ENCODE measurements at regions not wholly inside any gene's neighbourhood (a gene's known extent, or its start where the extent isn't known, plus 50 kb on each side); places are given as distances from the start of the nearest gene placed in this dataset.

DNA sequence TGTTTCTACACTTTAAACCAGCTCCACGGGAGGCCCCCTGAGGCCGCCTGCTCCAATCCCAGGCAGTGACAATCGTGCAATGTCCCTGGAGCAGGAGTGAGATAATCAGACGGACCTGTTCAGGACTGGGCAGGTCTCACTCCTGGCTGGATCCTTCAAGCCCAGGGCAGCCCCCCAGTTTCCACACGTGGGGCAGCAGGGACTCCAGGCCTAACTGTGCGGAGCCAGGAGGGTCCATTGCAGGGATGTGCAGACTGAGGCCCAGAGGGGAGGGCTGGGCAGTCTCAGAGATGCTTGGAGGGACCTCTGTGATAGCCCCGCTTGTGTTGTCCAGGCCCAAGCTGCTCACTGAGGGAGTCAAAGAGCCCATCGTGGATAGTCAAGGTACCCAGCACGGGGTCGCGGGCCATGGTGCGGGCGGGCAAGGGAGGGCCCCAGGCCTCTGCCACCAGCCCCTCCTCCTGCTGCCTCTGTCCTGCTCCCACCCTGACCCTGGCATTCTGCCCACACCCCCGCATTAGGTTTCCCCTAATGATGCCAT, 110.5 kb upstream of the KCTD7 start:
- H3K4me3 ChIP-seq: no peak overlapping the region
- ATAC-seq (no peak), DNase-seq (ENCODE audit: low spot score) (no peak)
- no peaks in the 10 kb centered on the region for H3K4me1 Mint-ChIP-seq
- no peak overlapping the region for H3K27ac Mint-ChIP-seq
- H4K20me1 ChIP-seq (replicated peaks; ENCODE audit: insufficient read depth): no peaks in the 10 kb centered on the region
- H3K79me2 ChIP-seq (replicated peaks; ENCODE audit: insufficient read depth): no peaks in the 10 kb centered on the region
- H3K9me3 Mint-ChIP-seq: no peaks in the 10 kb centered on the region
- H3F3A ChIP-seq (replicated peaks; ENCODE audit: low read depth): no peaks in the 10 kb centered on the region
- no peak for TF ChIP-seq ZNF114 (CRISPR knock-in tag; IDR thresholded peaks at IDR 0.05)
- no peak for TF ChIP-seq CREB1 (CRISPR knock-in tag; IDR thresholded peaks at IDR 0.05; ENCODE audit: low read depth)
- no peak for TF ChIP-seq NANOG (IDR thresholded peaks at IDR 0.05; ENCODE audit: borderline replicate concordance)
- no peak for TF ChIP-seq ZNF331 (CRISPR knock-in tag; IDR thresholded peaks at IDR 0.05; ENCODE audit: low read depth)
- TF ChIP-seq, protein P1, sequence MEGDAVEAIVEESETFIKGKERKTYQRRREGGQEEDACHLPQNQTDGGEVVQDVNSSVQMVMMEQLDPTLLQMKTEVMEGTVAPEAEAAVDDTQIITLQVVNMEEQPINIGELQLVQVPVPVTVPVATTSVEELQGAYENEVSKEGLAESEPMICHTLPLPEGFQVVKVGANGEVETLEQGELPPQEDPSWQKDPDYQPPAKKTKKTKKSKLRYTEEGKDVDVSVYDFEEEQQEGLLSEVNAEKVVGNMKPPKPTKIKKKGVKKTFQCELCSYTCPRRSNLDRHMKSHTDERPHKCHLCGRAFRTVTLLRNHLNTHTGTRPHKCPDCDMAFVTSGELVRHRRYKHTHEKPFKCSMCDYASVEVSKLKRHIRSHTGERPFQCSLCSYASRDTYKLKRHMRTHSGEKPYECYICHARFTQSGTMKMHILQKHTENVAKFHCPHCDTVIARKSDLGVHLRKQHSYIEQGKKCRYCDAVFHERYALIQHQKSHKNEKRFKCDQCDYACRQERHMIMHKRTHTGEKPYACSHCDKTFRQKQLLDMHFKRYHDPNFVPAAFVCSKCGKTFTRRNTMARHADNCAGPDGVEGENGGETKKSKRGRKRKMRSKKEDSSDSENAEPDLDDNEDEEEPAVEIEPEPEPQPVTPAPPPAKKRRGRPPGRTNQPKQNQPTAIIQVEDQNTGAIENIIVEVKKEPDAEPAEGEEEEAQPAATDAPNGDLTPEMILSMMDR (conservative IDR thresholded peaks at IDR 0.05; ENCODE audit: low read depth in 2 of 2): no peak
- TF ChIP-seq EZH2phosphoT487 (IDR thresholded peaks at IDR 0.05; ENCODE audit: unreplicated experiment): no peak
- no peak overlapping the region for H2AFZ ChIP-seq
- H3K4me2 ChIP-seq: no peak overlapping the region
- H3K27ac ChIP-seq (ENCODE audit: low read depth): no peak overlapping the region
- H3K27me3 Mint-ChIP-seq (ENCODE audit: insufficient read depth, low read depth, poor library complexity): peaks cover 17% of the 10 kb centered on the region
- H3K4me3 Mint-ChIP-seq: no peak overlapping the region
- H3K4me1 ChIP-seq (ENCODE audit: insufficient read depth): no peaks in the 10 kb centered on the region
- 0 out of 2 replicates have a peak, but pooled peaks cover 2% of the 10 kb centered on the region for H3K27me3 ChIP-seq (ENCODE audit: insufficient read depth)
- H3K36me3 ChIP-seq (ENCODE audit: insufficient read depth): no peaks in the 10 kb centered on the region
- no peaks in the 10 kb centered on the region; the same call in 2 of the 3 replicates for H3K36me3 Mint-ChIP-seq (ENCODE audit: low read depth)
- H3K9me2 ChIP-seq (ENCODE audit: insufficient read depth): no peaks in the 10 kb centered on the region

DNA sequence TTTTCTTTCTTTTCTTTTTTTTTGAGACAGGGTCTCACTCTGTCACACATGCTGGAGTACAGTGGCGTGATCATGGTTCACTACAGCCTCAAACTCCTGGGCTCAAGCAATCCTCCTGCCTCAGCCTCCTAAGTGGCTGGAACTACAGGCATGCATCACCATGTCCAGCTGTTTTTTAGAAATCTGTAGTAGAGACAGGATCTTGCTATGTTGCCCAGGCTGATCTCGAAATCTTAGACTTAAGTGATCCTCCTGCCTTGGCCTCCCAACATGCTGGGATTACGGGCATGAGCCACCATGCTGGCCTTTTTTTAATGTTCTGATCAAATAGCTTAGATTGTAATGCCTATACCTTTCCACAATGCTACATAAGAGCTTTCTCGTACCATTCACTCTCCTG, 107.0 kb upstream of the KCTD7 start:
- H3F3A ChIP-seq (replicated peaks; ENCODE audit: low read depth): no peaks in the 10 kb centered on the region
- Mint-ChIP-seq H3K9me3 (no peaks in the 10 kb centered on the region; the same call in 2 of the 3 replicates), H3K27ac (no peak overlapping the region), H3K27me3 (ENCODE audit: insufficient read depth, low read depth, poor library complexity) (peaks cover 16% of the 10 kb centered on the region), H3K4me3 (no peak overlapping the region), H3K36me3 (ENCODE audit: low read depth) (no peaks in the 10 kb centered on the region; the same call in 2 of the 3 replicates), H3K4me1 (no peaks in the 10 kb centered on the region)
- H3K9me2 ChIP-seq (ENCODE audit: insufficient read depth): no peaks in the 10 kb centered on the region
- DNase-seq (ENCODE audit: low spot score) (no peak), ATAC-seq (no peak)
- H3K27me3 ChIP-seq (ENCODE audit: insufficient read depth): 0 out of 2 replicates have a peak, but pooled peaks cover 2% of the 10 kb centered on the region
- H4K20me1 ChIP-seq (replicated peaks; ENCODE audit: insufficient read depth): no peaks in the 10 kb centered on the region
- H3K4me2 ChIP-seq: no peak overlapping the region
- H2AFZ ChIP-seq: no peak overlapping the region
- H3K4me1 ChIP-seq (ENCODE audit: insufficient read depth): no peaks in the 10 kb centered on the region
- H3K36me3 ChIP-seq (ENCODE audit: insufficient read depth): no peaks in the 10 kb centered on the region
- H3K27ac ChIP-seq (ENCODE audit: low read depth): no peak overlapping the region
- no peaks in the 10 kb centered on the region for H3K79me2 ChIP-seq (replicated peaks; ENCODE audit: insufficient read depth)
- no peak overlapping the region for H3K4me3 ChIP-seq
- TF ChIP-seq ZNF114 (CRISPR knock-in tag; IDR thresholded peaks at IDR 0.05) (no peak), NANOG (IDR thresholded peaks at IDR 0.05; ENCODE audit: borderline replicate concordance) (no peak), JUNB (IDR thresholded peaks at IDR 0.05; ENCODE audit: unreplicated experiment) (no peak), POLR2AphosphoS5 (IDR thresholded peaks at IDR 0.05; ENCODE audit: low read depth) (no peak), CREB1 (CRISPR knock-in tag; IDR thresholded peaks at IDR 0.05; ENCODE audit: low read depth) (no peak)
- TF ChIP-seq, protein P2, sequence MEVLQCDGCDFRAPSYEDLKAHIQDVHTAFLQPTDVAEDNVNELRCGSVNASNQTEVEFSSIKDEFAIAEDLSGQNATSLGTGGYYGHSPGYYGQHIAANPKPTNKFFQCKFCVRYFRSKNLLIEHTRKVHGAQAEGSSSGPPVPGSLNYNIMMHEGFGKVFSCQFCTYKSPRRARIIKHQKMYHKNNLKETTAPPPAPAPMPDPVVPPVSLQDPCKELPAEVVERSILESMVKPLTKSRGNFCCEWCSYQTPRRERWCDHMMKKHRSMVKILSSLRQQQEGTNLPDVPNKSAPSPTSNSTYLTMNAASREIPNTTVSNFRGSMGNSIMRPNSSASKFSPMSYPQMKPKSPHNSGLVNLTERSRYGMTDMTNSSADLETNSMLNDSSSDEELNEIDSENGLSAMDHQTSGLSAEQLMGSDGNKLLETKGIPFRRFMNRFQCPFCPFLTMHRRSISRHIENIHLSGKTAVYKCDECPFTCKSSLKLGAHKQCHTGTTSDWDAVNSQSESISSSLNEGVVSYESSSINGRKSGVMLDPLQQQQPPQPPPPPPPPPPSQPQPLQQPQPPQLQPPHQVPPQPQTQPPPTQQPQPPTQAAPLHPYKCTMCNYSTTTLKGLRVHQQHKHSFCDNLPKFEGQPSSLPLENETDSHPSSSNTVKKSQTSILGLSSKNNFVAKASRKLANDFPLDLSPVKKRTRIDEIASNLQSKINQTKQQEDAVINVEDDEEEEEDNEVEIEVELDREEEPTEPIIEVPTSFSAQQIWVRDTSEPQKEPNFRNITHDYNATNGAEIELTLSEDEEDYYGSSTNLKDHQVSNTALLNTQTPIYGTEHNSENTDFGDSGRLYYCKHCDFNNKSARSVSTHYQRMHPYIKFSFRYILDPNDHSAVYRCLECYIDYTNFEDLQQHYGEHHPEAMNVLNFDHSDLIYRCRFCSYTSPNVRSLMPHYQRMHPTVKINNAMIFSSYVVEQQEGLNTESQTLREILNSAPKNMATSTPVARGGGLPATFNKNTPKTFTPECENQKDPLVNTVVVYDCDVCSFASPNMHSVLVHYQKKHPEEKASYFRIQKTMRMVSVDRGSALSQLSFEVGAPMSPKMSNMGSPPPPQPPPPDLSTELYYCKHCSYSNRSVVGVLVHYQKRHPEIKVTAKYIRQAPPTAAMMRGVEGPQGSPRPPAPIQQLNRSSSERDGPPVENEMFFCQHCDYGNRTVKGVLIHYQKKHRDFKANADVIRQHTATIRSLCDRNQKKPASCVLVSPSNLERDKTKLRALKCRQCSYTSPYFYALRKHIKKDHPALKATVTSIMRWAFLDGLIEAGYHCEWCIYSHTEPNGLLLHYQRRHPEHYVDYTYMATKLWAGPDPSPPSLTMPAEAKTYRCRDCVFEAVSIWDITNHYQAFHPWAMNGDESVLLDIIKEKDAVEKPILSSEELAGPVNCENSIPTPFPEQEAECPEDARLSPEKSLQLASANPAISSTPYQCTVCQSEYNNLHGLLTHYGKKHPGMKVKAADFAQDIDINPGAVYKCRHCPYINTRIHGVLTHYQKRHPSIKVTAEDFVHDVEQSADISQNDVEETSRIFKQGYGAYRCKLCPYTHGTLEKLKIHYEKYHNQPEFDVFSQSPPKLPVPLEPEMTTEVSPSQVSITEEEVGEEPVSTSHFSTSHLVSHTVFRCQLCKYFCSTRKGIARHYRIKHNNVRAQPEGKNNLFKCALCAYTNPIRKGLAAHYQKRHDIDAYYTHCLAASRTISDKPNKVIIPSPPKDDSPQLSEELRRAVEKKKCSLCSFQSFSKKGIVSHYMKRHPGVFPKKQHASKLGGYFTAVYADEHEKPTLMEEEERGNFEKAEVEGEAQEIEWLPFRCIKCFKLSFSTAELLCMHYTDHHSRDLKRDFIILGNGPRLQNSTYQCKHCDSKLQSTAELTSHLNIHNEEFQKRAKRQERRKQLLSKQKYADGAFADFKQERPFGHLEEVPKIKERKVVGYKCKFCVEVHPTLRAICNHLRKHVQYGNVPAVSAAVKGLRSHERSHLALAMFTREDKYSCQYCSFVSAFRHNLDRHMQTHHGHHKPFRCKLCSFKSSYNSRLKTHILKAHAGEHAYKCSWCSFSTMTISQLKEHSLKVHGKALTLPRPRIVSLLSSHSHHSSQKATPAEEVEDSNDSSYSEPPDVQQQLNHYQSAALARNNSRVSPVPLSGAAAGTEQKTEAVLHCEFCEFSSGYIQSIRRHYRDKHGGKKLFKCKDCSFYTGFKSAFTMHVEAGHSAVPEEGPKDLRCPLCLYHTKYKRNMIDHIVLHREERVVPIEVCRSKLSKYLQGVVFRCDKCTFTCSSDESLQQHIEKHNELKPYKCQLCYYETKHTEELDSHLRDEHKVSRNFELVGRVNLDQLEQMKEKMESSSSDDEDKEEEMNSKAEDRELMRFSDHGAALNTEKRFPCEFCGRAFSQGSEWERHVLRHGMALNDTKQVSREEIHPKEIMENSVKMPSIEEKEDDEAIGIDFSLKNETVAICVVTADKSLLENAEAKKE (CRISPR knock-in tag; IDR thresholded peaks at IDR 0.05): no peak
- TF ChIP-seq, protein P1 (conservative IDR thresholded peaks at IDR 0.05; ENCODE audit: low read depth in 2 of 2): no peak
